ENCODE measurements at regions not wholly inside any gene's neighbourhood (a gene's known extent, or its start where the extent isn't known, plus 50 kb on each side); places are given as distances from the start of the nearest gene placed in this dataset.

DNA sequence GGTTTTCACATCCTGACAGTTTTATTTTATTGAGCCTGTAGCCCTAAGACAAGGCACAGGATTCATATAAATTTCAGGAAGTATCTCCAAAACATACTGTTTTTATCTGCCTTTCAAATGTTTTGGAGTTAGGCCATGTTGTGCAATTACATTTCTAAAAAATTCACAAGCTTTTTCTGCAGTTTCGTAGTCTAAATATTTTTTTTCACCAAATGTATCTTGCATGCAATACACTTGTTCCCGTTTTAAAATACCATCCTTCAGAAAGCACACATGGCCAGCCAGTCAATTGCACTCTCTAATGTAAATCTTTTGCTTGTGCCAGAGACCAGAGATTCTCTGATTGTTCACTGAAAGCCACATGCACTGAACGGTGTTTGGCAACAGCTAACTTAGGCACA lies 161.5 kb upstream of the PRKCQ start:
- no peaks in the 10 kb centered on the region for H3K9me3 ChIP-seq
- no peak for TF ChIP-seq POLR2A (IDR thresholded peaks at IDR 0.05)
- TF ChIP-seq, protein P1, sequence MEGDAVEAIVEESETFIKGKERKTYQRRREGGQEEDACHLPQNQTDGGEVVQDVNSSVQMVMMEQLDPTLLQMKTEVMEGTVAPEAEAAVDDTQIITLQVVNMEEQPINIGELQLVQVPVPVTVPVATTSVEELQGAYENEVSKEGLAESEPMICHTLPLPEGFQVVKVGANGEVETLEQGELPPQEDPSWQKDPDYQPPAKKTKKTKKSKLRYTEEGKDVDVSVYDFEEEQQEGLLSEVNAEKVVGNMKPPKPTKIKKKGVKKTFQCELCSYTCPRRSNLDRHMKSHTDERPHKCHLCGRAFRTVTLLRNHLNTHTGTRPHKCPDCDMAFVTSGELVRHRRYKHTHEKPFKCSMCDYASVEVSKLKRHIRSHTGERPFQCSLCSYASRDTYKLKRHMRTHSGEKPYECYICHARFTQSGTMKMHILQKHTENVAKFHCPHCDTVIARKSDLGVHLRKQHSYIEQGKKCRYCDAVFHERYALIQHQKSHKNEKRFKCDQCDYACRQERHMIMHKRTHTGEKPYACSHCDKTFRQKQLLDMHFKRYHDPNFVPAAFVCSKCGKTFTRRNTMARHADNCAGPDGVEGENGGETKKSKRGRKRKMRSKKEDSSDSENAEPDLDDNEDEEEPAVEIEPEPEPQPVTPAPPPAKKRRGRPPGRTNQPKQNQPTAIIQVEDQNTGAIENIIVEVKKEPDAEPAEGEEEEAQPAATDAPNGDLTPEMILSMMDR (IDR thresholded peaks at IDR 0.05): no peak
- H3K4me3 ChIP-seq: no peak overlapping the region
- DNase-seq: no peak
- no peaks in the 10 kb centered on the region for H3K27me3 ChIP-seq
- H3K36me3 ChIP-seq: no peaks in the 10 kb centered on the region
- intact Hi-C loops (cut with DNase I; ENCODE audit: low total_unique reads): no loop called here
- H3K27ac ChIP-seq: peak overlapping the region in 1 of 2 donors; percentile 14
- H3K4me1 ChIP-seq: no peaks in the 10 kb centered on the region

DNA sequence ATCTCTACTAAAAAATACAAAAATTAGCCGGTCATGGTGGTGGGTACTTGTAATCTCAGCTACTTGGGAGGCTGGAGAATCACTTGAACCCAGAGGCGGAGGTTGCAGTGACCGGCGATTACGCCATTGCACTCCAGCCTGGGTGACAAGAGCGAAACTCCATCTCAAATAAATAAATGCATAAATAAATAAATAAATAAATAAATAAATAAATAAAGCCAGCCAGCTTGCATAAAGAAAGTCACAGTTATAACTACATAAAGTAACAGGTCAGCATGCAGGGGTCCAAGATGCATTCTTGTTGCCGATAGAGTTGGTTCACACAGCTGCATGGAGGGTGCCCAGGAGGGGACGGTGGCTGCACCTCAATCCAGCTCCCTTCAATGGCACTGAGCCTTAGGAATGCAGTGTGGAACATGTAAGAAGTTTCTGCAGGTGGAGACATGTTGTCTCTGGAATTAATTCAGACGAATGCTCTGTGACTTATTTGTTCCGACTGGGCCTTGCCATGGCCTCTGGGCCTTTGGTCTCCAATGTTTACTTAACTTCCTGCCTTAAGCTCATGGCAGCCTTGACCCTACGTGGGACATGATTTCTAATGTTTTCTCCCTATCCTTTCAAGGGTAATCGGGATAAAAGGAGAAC lies 159.6 kb upstream of the PRKCQ start:
- TF ChIP-seq, protein P1 (IDR thresholded peaks at IDR 0.05): no peak
- no peak for TF ChIP-seq POLR2A (IDR thresholded peaks at IDR 0.05)
- DNase-seq: no peak
- no peaks in the 10 kb centered on the region for H3K36me3 ChIP-seq
- H3K27ac ChIP-seq: no peak overlapping the region
- H3K9me3 ChIP-seq: no peaks in the 10 kb centered on the region
- no peak overlapping the region for H3K4me3 ChIP-seq
- intact Hi-C loops (cut with DNase I; ENCODE audit: low total_unique reads): no loop called here
- H3K4me1 ChIP-seq: no peaks in the 10 kb centered on the region
- no peaks in the 10 kb centered on the region for H3K27me3 ChIP-seq

DNA sequence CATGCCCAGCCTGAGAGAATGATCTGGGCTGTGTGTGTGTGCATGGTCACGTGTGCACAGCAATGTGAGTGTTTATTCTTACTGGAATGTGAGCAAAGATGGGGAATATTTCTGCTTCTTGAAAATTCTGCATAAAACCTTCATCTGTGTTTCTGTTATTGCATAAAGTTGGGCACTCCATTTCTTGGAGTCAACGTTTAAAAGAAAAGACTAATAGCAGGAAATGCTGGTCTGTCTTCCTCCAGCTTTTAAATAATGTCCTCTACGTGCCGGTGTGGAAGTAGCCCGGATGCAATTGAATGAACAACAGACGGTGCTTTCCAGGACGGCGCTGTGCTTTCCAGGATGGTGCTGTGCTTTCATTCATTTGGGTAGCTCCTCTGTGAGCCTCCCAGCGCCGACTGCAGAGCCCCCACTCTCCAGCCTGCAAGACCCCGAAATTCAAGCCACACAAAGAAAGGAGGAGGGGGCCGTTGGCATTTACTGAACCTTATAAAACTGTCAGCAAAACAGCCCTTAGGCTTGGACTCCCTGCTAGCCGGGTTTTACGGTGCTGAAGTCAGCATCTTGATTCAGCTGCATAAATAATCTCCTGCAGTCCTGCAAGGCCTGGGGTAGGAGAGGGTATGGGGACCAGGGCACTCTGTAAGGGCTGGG lies 158.2 kb upstream of the PRKCQ start:
- Histone ChIP-seq H3K4me3 (no peak overlapping the region), H3K9me3 (no peaks in the 10 kb centered on the region), H3K27me3 (no peaks in the 10 kb centered on the region), H3K36me3 (no peaks in the 10 kb centered on the region), H3K4me1 (no peaks in the 10 kb centered on the region), H3K27ac (no peak overlapping the region)
- TF ChIP-seq POLR2A (IDR thresholded peaks at IDR 0.05): no peak
- TF ChIP-seq, protein P1 (IDR thresholded peaks at IDR 0.05): no peak
- DNase-seq: no peak
- intact Hi-C loops (cut with DNase I; ENCODE audit: low total_unique reads): no loop called here

DNA sequence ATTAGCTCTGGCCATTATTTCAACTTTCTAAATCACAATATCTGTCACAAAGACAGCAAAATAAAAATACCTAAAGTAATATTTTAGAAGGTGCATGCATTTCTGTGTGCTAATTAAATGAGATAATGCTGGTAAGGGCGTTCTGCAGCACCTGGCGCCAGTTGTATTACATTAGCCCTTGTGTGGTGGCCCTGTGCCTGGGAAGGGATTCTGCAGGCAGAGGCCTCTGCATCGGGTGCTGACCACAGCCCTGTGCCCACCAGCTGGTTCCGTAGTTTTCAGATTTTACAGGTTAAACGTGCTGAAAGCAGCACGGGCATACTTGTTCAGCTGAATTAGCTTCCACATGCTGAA lies 157.7 kb upstream of the PRKCQ start:
- TF ChIP-seq POLR2A (IDR thresholded peaks at IDR 0.05): no peak
- TF ChIP-seq, protein P1 (IDR thresholded peaks at IDR 0.05): no peak
- no peaks in the 10 kb centered on the region for H3K36me3 ChIP-seq
- DNase-seq: no peak
- intact Hi-C loops (cut with DNase I; ENCODE audit: low total_unique reads): no loop called here
- H3K9me3 ChIP-seq: no peaks in the 10 kb centered on the region
- H3K4me1 ChIP-seq: no peaks in the 10 kb centered on the region
- H3K27me3 ChIP-seq: no peaks in the 10 kb centered on the region
- no peak overlapping the region for H3K4me3 ChIP-seq
- H3K27ac ChIP-seq: no peak overlapping the region

DNA sequence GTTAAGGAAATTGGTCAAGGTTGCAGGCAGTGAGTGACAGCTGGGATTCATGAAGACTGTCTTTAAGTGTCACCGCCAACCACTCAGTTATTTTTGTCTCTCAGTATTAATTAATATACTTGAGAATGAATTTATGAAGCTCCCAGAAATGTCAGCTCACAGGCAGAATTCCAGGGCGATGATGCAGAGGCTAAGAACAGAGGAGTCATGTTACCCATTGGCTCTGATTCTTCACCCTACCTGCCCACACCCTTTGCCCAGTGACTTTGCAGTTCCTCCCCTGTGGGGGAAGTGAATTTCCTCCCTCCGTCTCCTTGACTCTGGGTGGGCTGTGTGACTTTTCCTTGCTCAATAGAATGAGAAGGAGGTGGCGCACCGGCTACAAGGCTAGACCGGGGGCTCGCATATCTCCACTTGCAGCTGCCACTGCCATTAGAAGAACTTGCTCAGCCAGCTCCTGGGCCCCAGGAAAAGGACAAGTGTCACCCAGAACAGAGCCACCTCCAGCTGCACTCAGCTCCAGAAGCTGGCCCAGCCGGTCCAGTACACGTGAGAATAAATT lies 157.1 kb upstream of the PRKCQ start:
- no peak overlapping the region for H3K4me3 ChIP-seq
- H3K4me1 ChIP-seq: no peaks in the 10 kb centered on the region
- H3K36me3 ChIP-seq: no peaks in the 10 kb centered on the region
- H3K27ac ChIP-seq: no peak overlapping the region
- DNase-seq: no peak
- TF ChIP-seq, protein P1 (IDR thresholded peaks at IDR 0.05): no peak
- no peak for TF ChIP-seq POLR2A (IDR thresholded peaks at IDR 0.05)
- intact Hi-C loops (cut with DNase I; ENCODE audit: low total_unique reads): no loop called here
- no peaks in the 10 kb centered on the region for H3K9me3 ChIP-seq
- H3K27me3 ChIP-seq: no peaks in the 10 kb centered on the region
